ENCODE measurements at regions not wholly inside any gene's neighbourhood (a gene's known extent, or its start where the extent isn't known, plus 50 kb on each side); places are given as distances from the start of the nearest gene placed in this dataset.

- peaks cover 5% of the 10 kb centered on the region for H3K4me1 Mint-ChIP-seq (ENCODE audit: low read depth)
- H3K27ac Mint-ChIP-seq: no peak overlapping the region
- intact Hi-C loops (cut with micrococcal nuclease): no loop called here
- H3K36me3 Mint-ChIP-seq (ENCODE audit: low read depth): no peaks in the 10 kb centered on the region
- H3K9me3 Mint-ChIP-seq: peaks cover 69% of the 10 kb centered on the region
- no peaks in the 10 kb centered on the region for H3K27me3 Mint-ChIP-seq
- no peak overlapping the region for H3K4me3 Mint-ChIP-seq
Measured at GRCh38 chr6:23170049-23170448, 600.7 kb downstream of the HDGFL1 start.

DNA sequence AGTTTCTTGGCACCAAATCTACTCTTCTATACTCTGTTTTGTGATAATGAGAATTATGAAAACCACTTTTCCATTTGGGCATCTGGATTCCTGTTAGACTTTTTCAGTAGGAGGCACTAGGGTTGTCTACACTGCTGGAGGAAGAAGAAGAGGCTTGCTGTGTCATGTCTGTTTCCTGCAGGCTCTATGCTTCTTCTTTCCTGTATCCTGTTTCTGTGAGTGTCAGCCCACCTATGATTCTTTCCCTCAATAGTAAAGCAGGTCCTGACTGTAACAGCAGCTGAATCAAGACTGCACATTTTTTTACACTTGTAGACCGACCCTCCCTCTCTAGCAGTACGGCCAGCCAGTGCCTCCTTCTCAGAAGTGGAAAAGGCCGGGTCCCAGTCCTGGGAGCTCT lies 603.9 kb downstream of the HDGFL1 start:
- Mint-ChIP-seq H3K27ac (no peak overlapping the region), H3K27me3 (no peaks in the 10 kb centered on the region), H3K36me3 (ENCODE audit: low read depth) (no peaks in the 10 kb centered on the region), H3K9me3 (peaks cover 38% of the 10 kb centered on the region), H3K4me3 (no peak overlapping the region), H3K4me1 (ENCODE audit: low read depth) (peaks cover 5% of the 10 kb centered on the region)
- intact Hi-C loops (cut with micrococcal nuclease): no loop called here

DNA sequence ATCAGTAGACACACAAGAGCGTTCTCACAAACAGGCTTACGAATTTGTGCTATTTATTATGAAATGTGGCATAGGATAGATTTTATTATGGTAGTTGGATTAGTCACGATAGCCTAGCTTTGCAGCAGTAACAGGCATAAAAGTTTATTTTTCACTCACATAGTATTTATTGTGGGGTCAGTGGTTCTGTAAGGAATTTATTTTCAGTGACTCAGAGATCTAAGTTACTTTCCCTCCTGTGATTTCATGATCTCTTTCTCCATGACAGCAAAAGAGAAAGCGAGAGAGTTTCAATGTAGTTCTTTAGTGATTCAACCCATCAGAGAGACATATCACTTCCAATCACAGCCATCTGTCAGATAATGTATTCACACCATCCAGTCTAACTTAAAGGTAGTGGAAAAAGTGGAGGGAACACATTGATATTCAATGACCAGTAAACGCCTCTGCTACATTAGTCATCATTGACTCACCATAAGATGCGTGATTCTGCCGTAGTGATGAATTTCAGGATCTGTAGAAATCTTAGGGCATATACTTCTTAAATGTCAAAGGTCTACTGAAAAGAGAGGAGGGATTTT lies 605.5 kb downstream of the HDGFL1 start:
- H3K4me3 Mint-ChIP-seq: no peak overlapping the region
- H3K4me1 Mint-ChIP-seq (ENCODE audit: low read depth): peaks cover 5% of the 10 kb centered on the region
- no peaks in the 10 kb centered on the region for H3K36me3 Mint-ChIP-seq (ENCODE audit: low read depth)
- H3K27ac Mint-ChIP-seq: no peak overlapping the region
- intact Hi-C loops (cut with micrococcal nuclease): no loop called here
- H3K27me3 Mint-ChIP-seq: no peaks in the 10 kb centered on the region
- H3K9me3 Mint-ChIP-seq: peaks cover 27% of the 10 kb centered on the region

DNA sequence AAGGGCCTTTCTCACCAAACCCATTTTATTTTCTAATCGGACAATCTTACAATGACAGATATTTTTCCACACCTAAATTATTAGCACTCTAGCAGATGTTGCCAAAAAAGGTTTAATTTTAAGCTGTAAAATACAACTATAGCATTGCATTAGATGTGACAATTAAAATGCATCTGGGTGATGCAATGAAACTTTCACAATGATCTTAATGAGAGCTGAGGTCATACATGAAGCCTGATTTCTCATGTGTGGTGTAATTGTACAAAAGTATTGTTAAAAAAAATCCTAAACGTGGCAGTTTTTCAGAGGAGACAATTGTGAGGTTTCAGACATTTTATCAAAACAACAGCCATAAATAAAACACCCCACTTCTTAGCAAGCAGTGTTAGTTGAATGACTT lies 606.0 kb downstream of the HDGFL1 start:
- Mint-ChIP-seq H3K4me1 (ENCODE audit: low read depth) (peaks cover 5% of the 10 kb centered on the region), H3K27me3 (no peaks in the 10 kb centered on the region), H3K27ac (no peak overlapping the region), H3K36me3 (ENCODE audit: low read depth) (no peaks in the 10 kb centered on the region), H3K9me3 (peaks cover 22% of the 10 kb centered on the region), H3K4me3 (no peak overlapping the region)
- intact Hi-C loops (cut with micrococcal nuclease): no loop called here

GRCh38 chr6:23176471-23176870 lies 607.1 kb downstream of the HDGFL1 start:
- Mint-ChIP-seq H3K9me3 (peaks cover 11% of the 10 kb centered on the region), H3K27ac (no peak overlapping the region), H3K4me1 (ENCODE audit: low read depth) (peaks cover 5% of the 10 kb centered on the region), H3K4me3 (no peak overlapping the region), H3K36me3 (ENCODE audit: low read depth) (no peaks in the 10 kb centered on the region), H3K27me3 (no peaks in the 10 kb centered on the region)
- intact Hi-C loops (cut with micrococcal nuclease): no loop called here

DNA sequence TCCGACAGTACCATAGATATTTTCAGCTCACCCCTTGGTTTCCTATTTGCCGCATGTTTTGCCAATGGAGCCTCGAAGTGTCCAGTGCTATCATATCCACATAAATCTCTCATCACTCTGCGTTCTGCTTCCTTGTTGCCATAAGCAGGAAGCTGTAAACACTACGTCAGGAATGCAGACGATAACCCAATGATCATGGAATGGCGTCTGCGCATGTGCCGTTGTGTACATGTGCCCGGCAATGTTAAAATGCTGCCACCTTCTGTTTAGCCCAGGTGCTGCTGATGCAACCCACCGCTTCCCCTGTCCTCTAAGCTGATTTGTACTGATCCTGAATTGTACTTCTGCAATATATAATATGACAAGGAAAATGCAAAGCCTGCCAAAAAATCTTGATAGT lies 607.5 kb downstream of the HDGFL1 start:
- no peak overlapping the region for H3K4me3 Mint-ChIP-seq
- intact Hi-C loops (cut with micrococcal nuclease): no loop called here
- H3K4me1 Mint-ChIP-seq (ENCODE audit: low read depth): peaks cover 5% of the 10 kb centered on the region

GRCh38 chr6:23177806-23178205 lies 608.4 kb downstream of the HDGFL1 start:
- Mint-ChIP-seq H3K36me3 (ENCODE audit: low read depth) (no peaks in the 10 kb centered on the region), H3K9me3 (no peaks in the 10 kb centered on the region), H3K4me1 (ENCODE audit: low read depth) (peaks cover 5% of the 10 kb centered on the region), H3K27me3 (no peaks in the 10 kb centered on the region), H3K27ac (no peak overlapping the region), H3K4me3 (no peak overlapping the region)
- intact Hi-C loops (cut with micrococcal nuclease): no loop called here

More for the DNA sequence above, 607.5 kb downstream of the HDGFL1 start:
- Mint-ChIP-seq H3K9me3 (peaks cover 8% of the 10 kb centered on the region), H3K27me3 (no peaks in the 10 kb centered on the region), H3K27ac (no peak overlapping the region), H3K36me3 (ENCODE audit: low read depth) (no peaks in the 10 kb centered on the region)

DNA sequence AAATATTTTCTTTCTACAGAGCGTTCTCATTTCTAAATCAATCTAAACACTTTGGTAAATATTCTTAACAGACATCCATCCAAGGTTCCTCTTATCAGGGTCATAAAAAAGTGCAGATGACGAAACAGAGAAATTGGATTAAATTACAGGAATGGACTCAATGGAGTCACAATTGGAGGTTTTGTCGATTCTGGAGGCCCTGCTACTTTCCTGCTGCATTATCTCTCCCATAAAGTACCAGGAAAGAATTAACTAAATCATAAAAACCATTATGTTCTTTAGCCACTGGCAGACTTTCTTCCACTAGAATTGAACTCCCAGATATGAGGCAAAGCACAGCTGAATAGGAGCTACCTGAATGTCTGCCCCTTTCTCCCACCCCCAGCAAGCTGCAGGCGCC lies 610.6 kb downstream of the HDGFL1 start:
- Mint-ChIP-seq H3K9me3 (no peaks in the 10 kb centered on the region), H3K4me3 (no peak overlapping the region), H3K27ac (no peak overlapping the region), H3K27me3 (no peaks in the 10 kb centered on the region), H3K36me3 (ENCODE audit: low read depth) (no peaks in the 10 kb centered on the region), H3K4me1 (ENCODE audit: low read depth) (no peaks in the 10 kb centered on the region)
- intact Hi-C loops (cut with micrococcal nuclease): no loop called here

DNA sequence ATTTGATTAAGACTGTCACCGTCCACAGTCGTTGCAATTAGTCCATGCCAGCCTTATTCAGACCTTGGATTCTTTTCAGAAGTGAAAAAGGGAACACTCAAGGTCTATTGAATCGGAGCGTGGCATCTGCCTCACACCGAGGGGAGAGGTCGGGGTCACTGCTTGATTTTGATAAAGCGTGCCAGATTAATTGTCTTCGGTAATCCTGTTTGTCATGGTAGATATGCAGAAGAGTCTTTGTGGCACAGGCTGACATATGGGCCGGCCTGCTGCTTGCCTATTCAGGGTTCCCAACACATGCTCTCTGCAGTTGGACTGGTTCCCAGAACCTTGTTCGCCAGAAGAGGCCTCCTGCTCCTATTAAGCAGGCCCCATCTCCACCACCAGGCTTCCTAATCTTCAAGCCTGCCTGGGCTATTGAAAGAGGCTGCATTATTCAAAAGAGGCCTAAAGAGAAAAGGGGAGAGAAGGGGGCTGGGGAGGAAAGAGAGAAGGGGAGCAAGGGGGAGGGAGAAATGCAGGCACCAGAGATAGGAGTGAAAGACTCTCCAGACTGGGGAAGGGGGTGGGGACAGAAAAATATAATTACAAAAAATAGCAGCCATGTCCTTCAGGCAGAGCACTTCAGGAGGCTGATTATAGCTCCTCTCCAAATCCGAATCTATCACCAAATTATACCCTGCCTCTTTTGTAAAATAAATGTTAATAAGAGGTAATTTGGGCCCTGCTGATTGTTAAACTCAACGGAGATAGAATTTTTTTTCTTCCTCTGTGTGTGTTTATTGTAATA lies 611.3 kb downstream of the HDGFL1 start:
- Mint-ChIP-seq H3K36me3 (ENCODE audit: low read depth) (no peaks in the 10 kb centered on the region), H3K4me1 (ENCODE audit: low read depth) (no peaks in the 10 kb centered on the region), H3K9me3 (no peaks in the 10 kb centered on the region), H3K27me3 (no peaks in the 10 kb centered on the region), H3K27ac (no peak overlapping the region), H3K4me3 (no peak overlapping the region)
- intact Hi-C loops (cut with micrococcal nuclease): no loop called here

DNA sequence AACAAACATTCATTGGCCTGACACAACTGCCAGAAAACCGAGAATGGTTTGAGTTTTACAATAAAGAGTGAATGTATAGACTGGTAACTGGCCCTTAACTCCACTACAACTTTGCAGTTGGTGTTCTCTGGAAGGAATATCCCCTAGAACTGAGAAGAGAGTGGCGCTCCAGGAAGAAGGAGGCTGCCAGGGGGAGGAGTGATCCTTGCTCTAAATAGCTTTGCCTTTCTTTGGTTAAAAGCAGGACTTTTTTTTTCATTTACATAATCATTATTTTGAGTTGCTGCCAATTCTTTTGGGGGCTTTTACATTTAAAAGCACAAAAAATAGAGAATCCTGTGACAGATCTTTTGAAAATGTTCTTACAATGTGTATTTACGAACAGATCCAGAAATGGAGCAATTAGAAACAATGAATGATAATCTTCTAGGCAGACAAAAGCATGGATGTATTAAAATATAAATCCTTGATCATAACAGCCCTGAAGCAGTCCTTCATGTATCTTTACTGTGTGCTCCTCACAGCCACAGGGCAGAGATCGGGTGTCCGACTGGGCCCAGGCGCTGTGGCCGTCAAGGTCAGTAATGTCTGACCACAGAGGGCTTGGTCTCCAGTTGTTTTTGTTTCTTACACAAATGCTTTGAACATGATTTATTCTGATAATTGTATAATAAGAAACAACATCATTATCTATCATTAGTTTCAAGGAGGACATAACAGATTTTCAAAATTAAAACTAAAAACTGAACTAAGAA lies 612.2 kb downstream of the HDGFL1 start:
- H3K4me1 Mint-ChIP-seq (ENCODE audit: low read depth): no peaks in the 10 kb centered on the region
- no peaks in the 10 kb centered on the region for H3K27me3 Mint-ChIP-seq
- intact Hi-C loops (cut with micrococcal nuclease): no loop called here
- H3K4me3 Mint-ChIP-seq: no peak overlapping the region
- H3K9me3 Mint-ChIP-seq: no peaks in the 10 kb centered on the region
- no peaks in the 10 kb centered on the region for H3K36me3 Mint-ChIP-seq (ENCODE audit: low read depth)
- no peak overlapping the region for H3K27ac Mint-ChIP-seq

- no peaks in the 10 kb centered on the region for H3K36me3 Mint-ChIP-seq (ENCODE audit: low read depth)
- no peak overlapping the region for H3K4me3 Mint-ChIP-seq
- H3K4me1 Mint-ChIP-seq (ENCODE audit: low read depth): no peaks in the 10 kb centered on the region
- no peaks in the 10 kb centered on the region for H3K27me3 Mint-ChIP-seq
- no peak overlapping the region for H3K27ac Mint-ChIP-seq
- intact Hi-C loops (cut with micrococcal nuclease): no loop called here
- H3K9me3 Mint-ChIP-seq: no peaks in the 10 kb centered on the region
Measured at GRCh38 chr6:23183846-23184245, 614.5 kb downstream of the HDGFL1 start.

DNA sequence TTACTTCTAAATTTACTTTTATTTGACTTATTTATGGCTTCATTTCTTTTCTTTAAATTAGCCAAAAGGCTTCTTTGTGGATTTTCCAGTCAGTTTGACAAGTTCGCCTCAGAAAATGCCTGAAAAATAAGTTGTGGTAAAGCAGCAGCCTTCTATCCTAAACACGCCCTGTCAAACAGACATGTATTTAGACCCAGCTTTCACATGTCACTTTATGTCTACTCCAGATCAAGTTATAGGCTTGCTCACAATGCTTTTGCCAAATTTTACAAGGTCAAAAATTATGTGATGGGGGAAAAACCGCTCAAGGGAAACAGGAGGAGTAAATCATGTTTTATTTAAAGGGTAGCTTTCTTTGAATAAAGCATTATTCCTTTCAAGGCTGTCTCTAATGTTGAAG lies 615.0 kb downstream of the HDGFL1 start:
- intact Hi-C loops (cut with micrococcal nuclease): no loop called here
- H3K36me3 Mint-ChIP-seq (ENCODE audit: low read depth): no peaks in the 10 kb centered on the region
- no peaks in the 10 kb centered on the region for H3K4me1 Mint-ChIP-seq (ENCODE audit: low read depth)
- H3K27me3 Mint-ChIP-seq: no peaks in the 10 kb centered on the region
- H3K27ac Mint-ChIP-seq: no peak overlapping the region
- H3K9me3 Mint-ChIP-seq: no peaks in the 10 kb centered on the region
- H3K4me3 Mint-ChIP-seq: no peak overlapping the region

DNA sequence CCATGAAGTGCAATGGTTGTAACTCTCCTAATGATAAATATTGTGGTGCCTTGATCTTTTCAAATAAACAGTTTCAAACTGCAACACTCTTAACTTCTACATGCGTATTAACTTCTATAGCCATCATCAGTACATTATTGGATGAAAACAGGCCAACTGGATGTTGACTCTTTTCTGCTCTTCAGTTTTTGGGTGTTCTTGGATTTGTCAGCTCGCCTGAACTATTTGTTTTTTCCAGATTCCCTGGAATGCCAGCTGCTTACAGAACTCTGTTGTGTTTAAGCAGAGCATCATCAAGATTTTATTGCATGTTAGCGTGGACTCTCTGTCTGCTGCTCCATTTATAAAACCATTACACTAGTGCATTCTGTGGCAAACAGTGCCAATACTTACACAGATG lies 626.1 kb downstream of the HDGFL1 start:
- H3K36me3 Mint-ChIP-seq (ENCODE audit: low read depth): no peaks in the 10 kb centered on the region
- H3K9me3 Mint-ChIP-seq: peaks cover 26% of the 10 kb centered on the region
- H3K4me1 Mint-ChIP-seq (ENCODE audit: low read depth): no peaks in the 10 kb centered on the region
- no peaks in the 10 kb centered on the region for H3K27me3 Mint-ChIP-seq
- H3K27ac Mint-ChIP-seq: no peak overlapping the region
- no peak overlapping the region for H3K4me3 Mint-ChIP-seq
- intact Hi-C loops (cut with micrococcal nuclease): no loop called here

- intact Hi-C loops (cut with micrococcal nuclease): no loop called here
- Mint-ChIP-seq H3K4me1 (ENCODE audit: low read depth) (no peaks in the 10 kb centered on the region), H3K27ac (no peak overlapping the region), H3K9me3 (peaks cover 9% of the 10 kb centered on the region), H3K4me3 (no peak overlapping the region), H3K27me3 (no peaks in the 10 kb centered on the region), H3K36me3 (ENCODE audit: low read depth) (no peaks in the 10 kb centered on the region)
Measured at GRCh38 chr6:23199541-23199940, 630.2 kb downstream of the HDGFL1 start.

Measured in dendritic cell treated with granulocyte-macrophage colony-stimulating factor and Interleukin-4, amounts not matched to agents 40 ng/mL and 50 ng/mL, for 4 days (primary cell).